Gastrocnemius medialis (tissue), 4 donors: ENCODE measurements at regions not wholly inside any gene's neighbourhood (a gene's known extent, or its start where the extent isn't known, plus 50 kb on each side); places are given as distances from the start of the nearest gene placed in this dataset.
A peak's percentile ranks its signal among the peaks of the same experiment; 100 is the strongest.

Experiments used
- ATAC-seq, 2 donors: fragments of 150-250 bp; one replicate each; pipeline ENCODE4 v1.9.1; 2016
- DNase-seq, 2 donors: peaks; one replicate each; pipeline ENCODE4 v3.0.0-alpha.2; 2019
- H3K27ac ChIP-seq, 4 donors: fragments of 200-600 bp; sonication (generic); 1 replicate in 1 of 4; 2 replicates in 3 of 4; pipeline ENCODE4 v1.5.1; 2016 to 2018; ENCODE audit warnings: mild to moderate bottlenecking in 2 of 4, moderate library complexity in 1 of 4
- H3K27me3 ChIP-seq, 3 donors: fragments of 200-600 bp; sonication (generic) in 2 of 3; 1 replicate in 1 of 3; 2 replicates in 2 of 3; pipeline versions ENCODE4 v1.5.1 to v1.6.0; 2016 to 2019; ENCODE audit warnings: mild to moderate bottlenecking in 1 of 3, moderate library complexity in 1 of 3
- H3K36me3 ChIP-seq, 2 donors: fragments of 200-600 bp; sonication (generic) in 1 of 2; one replicate each; pipeline ENCODE4 v1.5.1; 2017 to 2018
- H3K4me1 ChIP-seq, 2 donors: fragments of 200-600 bp; sonication (generic) in 1 of 2; one replicate each; pipeline ENCODE4 v1.5.1; 2016 to 2017; ENCODE audit warnings: mild to moderate bottlenecking in 2 of 2
- H3K4me3 ChIP-seq, 4 donors: fragments of 200-600 bp; sonication (generic) in 3 of 4; 1 replicate in 1 of 4; 2 replicates in 3 of 4; pipeline ENCODE4 v1.5.1; 2016 to 2019; ENCODE audit warnings: mild to moderate bottlenecking in 2 of 4
- H3K9me3 ChIP-seq, 3 donors: fragments of 200-600 bp; sonication (generic) in 2 of 3; 1 replicate in 1 of 3; 2 replicates in 2 of 3; pipeline ENCODE4 v1.5.1; 2016 to 2019
- CTCF ChIP-seq, 5 experiments: fragments of 450-650 bp in 3 of 5; fragments of 200-600 bp in 2 of 5; sonication (generic) in 2 of 5; IDR thresholded peaks in 4 of 5; conservative IDR thresholded peaks in 1 of 5; 1 replicate in 4 of 5; 2 replicates in 1 of 5; pipeline ENCODE4 v1.5.1; 2016 to 2019; ENCODE audit warnings: antibody characterized with exemption in 5 of 5, mild to moderate bottlenecking in 3 of 5, moderate library complexity in 3 of 5
- POLR2A ChIP-seq, 2 donors: fragments of 450-650 bp; IDR thresholded peaks; one replicate each; pipeline ENCODE4 v1.6.1; 2017; ENCODE audit warnings: antibody characterized with exemption in 2 of 2, mild to moderate bottlenecking in 2 of 2, moderate library complexity in 2 of 2
- in situ Hi-C, 4 donors: fragments of 200-750 bp; cut with MboI; loops; one replicate each; pipeline versions ENCODE4 v1.15.0 to v1.8.0; 2017; ENCODE audit warnings: low sequenced_read_pairs in 4 of 4
- intact Hi-C: fragments of 100-400 bp; cut with DNase I; formaldehyde crosslinking; loops from one replicate; pipeline ENCODE4 v1.15.1; 2023; ENCODE audit warnings: low total_unique reads

- TF ChIP-seq POLR2A (IDR thresholded peaks at IDR 0.05) (no peak), CTCF (IDR thresholded peaks at IDR 0.05 in 4 of 5, conservative IDR thresholded peaks at IDR 0.05 in 1 of 5) (no peak)
- H3K4me1 ChIP-seq = peaks cover 19 to 29% of the 10 kb centered on the region in 2 donors
- intact Hi-C loops (no loop called here), in situ Hi-C loops (no loop called here)
- H3K27me3 ChIP-seq = no peaks in the 10 kb centered on the region
- no peak for ATAC-seq
- no peaks in the 10 kb centered on the region for H3K9me3 ChIP-seq
- no peak for DNase-seq
- H3K36me3 ChIP-seq = no peaks in the 10 kb centered on the region
- peak overlapping the region; percentile 37 to 59 (median 47) for H3K27ac ChIP-seq
- no peak overlapping the region for H3K4me3 ChIP-seq
Measured at GRCh38 chr14:89564989-89565388, 148.0 kb upstream of the FOXN3 start.

- intact Hi-C loops (no loop called here), in situ Hi-C loops (no loop called here)
- Histone ChIP-seq H3K36me3 (no peaks in the 10 kb centered on the region), H3K27ac (peak overlapping the region; percentile 37 to 59 (median 47)), H3K4me3 (peak overlapping the region in 2 of 4 donors; percentile 28 to 30), H3K9me3 (no peaks in the 10 kb centered on the region), H3K4me1 (peaks cover 19 to 29% of the 10 kb centered on the region in 2 donors), H3K27me3 (no peaks in the 10 kb centered on the region)
- TF ChIP-seq CTCF (IDR thresholded peaks at IDR 0.05 in 4 of 5, conservative IDR thresholded peaks at IDR 0.05 in 1 of 5) (no peak), POLR2A (IDR thresholded peaks at IDR 0.05) (no peak)
- ATAC-seq (peak; percentile 69 to 74), DNase-seq (no peak)
Measured at GRCh38 chr14:89564286-89564957, 147.4 kb upstream of the FOXN3 start.

GRCh38 chr14:89563471-89563870 lies 146.4 kb upstream of the FOXN3 start:
- Histone ChIP-seq H3K36me3 (no peaks in the 10 kb centered on the region), H3K27me3 (no peaks in the 10 kb centered on the region), H3K4me3 (no peak overlapping the region), H3K4me1 (peaks cover 19 to 29% of the 10 kb centered on the region in 2 donors), H3K27ac (peak overlapping the region in 3 of 4 donors; percentile 15 to 54 (median 40)), H3K9me3 (no peaks in the 10 kb centered on the region)
- in situ Hi-C loops = no loop called here
- intact Hi-C loops = no loop called here
- TF ChIP-seq CTCF (IDR thresholded peaks at IDR 0.05 in 4 of 5, conservative IDR thresholded peaks at IDR 0.05 in 1 of 5) (no peak), POLR2A (IDR thresholded peaks at IDR 0.05) (no peak)
- no peak for ATAC-seq
- DNase-seq = no peak

GRCh38 chr14:89551955-89552354 lies 134.9 kb upstream of the FOXN3 start:
- Histone ChIP-seq H3K36me3 (no peaks in the 10 kb centered on the region), H3K9me3 (no peaks in the 10 kb centered on the region), H3K4me3 (no peak overlapping the region), H3K4me1 (peaks cover 0 to 7% of the 10 kb centered on the region in 2 donors), H3K27ac (peak overlapping the region in 2 of 4 donors; percentile 40 to 64), H3K27me3 (no peaks in the 10 kb centered on the region)
- in situ Hi-C loops (no loop called here), intact Hi-C loops (no loop called here)
- DNase-seq = no peak
- no peak for TF ChIP-seq CTCF (IDR thresholded peaks at IDR 0.05 in 4 of 5, conservative IDR thresholded peaks at IDR 0.05 in 1 of 5)
- ATAC-seq = peak in 1 of 2 donors; percentile 50

GRCh38 chr14:89551432-89551831 lies 134.4 kb upstream of the FOXN3 start:
- TF ChIP-seq CTCF (IDR thresholded peaks at IDR 0.05 in 4 of 5, conservative IDR thresholded peaks at IDR 0.05 in 1 of 5) (no peak), POLR2A (IDR thresholded peaks at IDR 0.05) (no peak)
- Histone ChIP-seq H3K4me3 (no peak overlapping the region), H3K27me3 (no peaks in the 10 kb centered on the region), H3K4me1 (peaks cover 0 to 7% of the 10 kb centered on the region in 2 donors), H3K36me3 (no peaks in the 10 kb centered on the region), H3K27ac (peak overlapping the region in 2 of 4 donors; percentile 40 to 64), H3K9me3 (no peaks in the 10 kb centered on the region)
- intact Hi-C loops = no loop called here
- DNase-seq = no peak
- peak in 1 of 2 donors; percentile 33 for ATAC-seq
- in situ Hi-C loops = no loop called here
